H1 (cell line): ENCODE measurements at regions not wholly inside any gene's neighbourhood (a gene's known extent, or its start where the extent isn't known, plus 50 kb on each side); places are given as distances from the start of the nearest gene placed in this dataset.

Source experiments
- CTCF ChIA-PET: fragments of 300-600 bp; sonication (Branson Sonifier 250); formaldehyde crosslinking; loops from one replicate; lab custom pipeline; 2021; ENCODE audit not compliant: partially characterized antibody; lab: Charles Lee
- POLR2A ChIA-PET: fragments of 300-600 bp; sonication (Branson Sonifier 250); formaldehyde crosslinking; loops from one replicate; lab custom pipeline; 2021; ENCODE audit warnings: inconsistent platforms; ENCODE audit not compliant: partially characterized antibody; lab: Charles Lee
- DNase-seq, 2 experiments: peaks; one replicate each; pipeline versions ENCODE4 v3.0.0 to v3.0.0-alpha.2; 2010 to 2022; ENCODE audit warnings: low spot score in 2 of 2, low read depth in 1 of 2, mixed read lengths in 1 of 2
- FAIRE-seq: peaks from 2 replicates; lab custom pipeline; 2011; peaks lifted over from hg19 to GRCh38; lab: Jason Lieb, UNC
- H2AFZ ChIP-seq: 2 replicates; pipeline ENCODE4 v1.8.1; 2012; ENCODE audit warnings: low read length, inconsistent platforms
- H2AK5ac ChIP-seq: 2 replicates; pipeline ENCODE4 v1.6.1; 2013; ENCODE audit warnings: low read depth, low read length
- H2BK120ac ChIP-seq: replicated peaks from 2 replicates; pipeline ENCODE3; 2013; ENCODE audit warnings: low read depth, low read length, inconsistent platforms
- H2BK12ac ChIP-seq: 2 replicates; pipeline ENCODE4 v1.6.1; 2013; ENCODE audit warnings: low read depth, low read length
- H2BK15ac ChIP-seq: 2 replicates; pipeline ENCODE4 v1.6.1; 2013; ENCODE audit warnings: low read length
- H2BK20ac ChIP-seq: 2 replicates; pipeline ENCODE4 v1.6.1; 2013; ENCODE audit warnings: low read length
- H2BK5ac ChIP-seq: 2 replicates; pipeline ENCODE4 v1.6.1; 2013; ENCODE audit warnings: low read depth, low read length
- H3K14ac ChIP-seq: 2 replicates; pipeline ENCODE4 v1.6.1; 2013; ENCODE audit warnings: inconsistent platforms; ENCODE audit not compliant: insufficient read length
- H3K18ac ChIP-seq: 2 replicates; pipeline ENCODE4 v1.6.1; 2013; ENCODE audit warnings: low read length; ENCODE audit errors: extremely low read depth
- H3K23ac ChIP-seq: 2 replicates; pipeline ENCODE4 v1.6.1; 2013; ENCODE audit warnings: inconsistent platforms; ENCODE audit not compliant: insufficient read length
- H3K23me2 ChIP-seq: 2 replicates; pipeline ENCODE4 v1.6.1; 2013; ENCODE audit warnings: low read depth, low read length
- H3K27ac ChIP-seq: 2 replicates; pipeline ENCODE4 v1.6.1; 2011; ENCODE audit warnings: low read depth, low read length, inconsistent platforms
- H3K27me3 ChIP-seq, 4 experiments: replicated peaks in 1 of 4; 1 replicate in 1 of 4; 2 replicates in 3 of 4; pipeline versions ENCODE4 v1.6.1 to v1.8.1; 2011 to 2013; ENCODE audit warnings: low read length in 3 of 4, mild to moderate bottlenecking in 3 of 4, inconsistent platforms in 2 of 4, mixed read lengths in 2 of 4, moderate library complexity in 1 of 4; ENCODE audit not compliant: control insufficient read depth in 3 of 4, insufficient read depth in 3 of 4; ENCODE audit errors: extremely low read depth in 1 of 4
- H3K36me3 ChIP-seq, 4 experiments: 2 replicates each; pipeline versions ENCODE4 v1.6.1 to v1.8.1; 2011 to 2013; ENCODE audit warnings: mild to moderate bottlenecking in 4 of 4, low read length in 3 of 4, moderate library complexity in 2 of 4, control low read depth in 1 of 4, inconsistent platforms in 1 of 4; ENCODE audit not compliant: insufficient read depth in 4 of 4, control insufficient read depth in 2 of 4
- H3K4ac ChIP-seq: replicated peaks from 2 replicates; pipeline ENCODE3; 2013; ENCODE audit warnings: low read length, low read depth, mixed read lengths, inconsistent platforms; ENCODE audit not compliant: insufficient read length
- H3K4me1 ChIP-seq, 4 experiments: replicated peaks in 1 of 4; 1 replicate in 1 of 4; 2 replicates in 3 of 4; pipeline versions ENCODE4 v1.6.1 to v1.8.1; 2011 to 2013; ENCODE audit warnings: low read length in 3 of 4, inconsistent platforms in 2 of 4, mixed read lengths in 1 of 4; ENCODE audit not compliant: insufficient read depth in 4 of 4, control insufficient read depth in 3 of 4
- H3K4me2 ChIP-seq, 2 experiments: 2 replicates each; pipeline versions ENCODE4 v1.6.1 to v1.8.1; 2011 to 2013; ENCODE audit warnings: low read depth in 2 of 2, low read length in 2 of 2, control low read depth in 1 of 2, inconsistent platforms in 1 of 2, mild to moderate bottlenecking in 1 of 2; ENCODE audit not compliant: insufficient read depth in 1 of 2
- H3K4me3 ChIP-seq, 4 experiments: fragments of 200-600, 300-600 bp in 1 of 4; sonication (generic), shearing (Covaris generic), sonication (Bioruptor Twin) in 1 of 4; 2 replicates each; pipeline versions ENCODE4 v1.5.1 to v1.8.1; 2011 to 2016; ENCODE audit warnings: low read length in 4 of 4, low read depth in 3 of 4, control low read depth in 2 of 4, inconsistent platforms in 2 of 4, mild to moderate bottlenecking in 2 of 4, mixed read lengths in 1 of 4, moderate library complexity in 1 of 4; ENCODE audit not compliant: insufficient read depth in 2 of 4; ENCODE audit errors: extremely low read depth in 1 of 4
- H3K56ac ChIP-seq: replicated peaks from 2 replicates; pipeline ENCODE3; 2013; ENCODE audit warnings: low read depth, mild to moderate bottlenecking, mixed read lengths, low read length, inconsistent platforms; ENCODE audit not compliant: insufficient read length
- H3K79me1 ChIP-seq: 2 replicates; pipeline ENCODE4 v1.6.1; 2013; ENCODE audit warnings: low read depth, low read length, control low read depth
- H3K79me2 ChIP-seq, 2 experiments: 2 replicates each; pipeline versions ENCODE4 v1.6.1 to v1.8.1; 2012 to 2013; ENCODE audit warnings: low read length in 2 of 2, mild to moderate bottlenecking in 2 of 2, inconsistent platforms in 1 of 2; ENCODE audit not compliant: insufficient read depth in 2 of 2, control insufficient read depth in 1 of 2
- H3K9ac ChIP-seq, 4 experiments: replicated peaks in 1 of 4; 1 replicate in 1 of 4; 2 replicates in 3 of 4; pipeline versions ENCODE4 v1.6.1 to v1.8.1; 2011 to 2013; ENCODE audit warnings: low read depth in 3 of 4, low read length in 3 of 4, control low read depth in 2 of 4, mild to moderate bottlenecking in 2 of 4, moderate library complexity in 2 of 4, inconsistent platforms in 1 of 4; ENCODE audit errors: extremely low read depth in 1 of 4
- H3K9me3 ChIP-seq, 2 experiments: 2 replicates each; pipeline versions ENCODE4 v1.6.1 to v1.8.1; 2012 to 2013; ENCODE audit warnings: mild to moderate bottlenecking in 2 of 2, moderate library complexity in 2 of 2, control low read depth in 1 of 2, inconsistent platforms in 1 of 2, low read depth in 1 of 2, low read length in 1 of 2, mixed read lengths in 1 of 2; ENCODE audit not compliant: insufficient read depth in 2 of 2
- H4K20me1 ChIP-seq, 2 experiments: replicated peaks in 1 of 2; 2 replicates each; pipeline versions ENCODE3 to v1.8.1; 2011 to 2013; ENCODE audit warnings: inconsistent platforms in 2 of 2, low read length in 2 of 2, mild to moderate bottlenecking in 1 of 2; ENCODE audit not compliant: insufficient read depth in 2 of 2, control insufficient read depth in 1 of 2
- H4K5ac ChIP-seq: 2 replicates; pipeline ENCODE4 v1.6.1; 2013; ENCODE audit warnings: low read length, low read depth, mixed read lengths, inconsistent platforms; ENCODE audit not compliant: insufficient read length
- H4K8ac ChIP-seq: 2 replicates; pipeline ENCODE4 v1.8.0; 2013; ENCODE audit warnings: mild to moderate bottlenecking, moderate library complexity, low read length, inconsistent platforms; ENCODE audit not compliant: insufficient read depth; ENCODE audit errors: extremely low read depth
- H4K91ac ChIP-seq: replicated peaks from 2 replicates; pipeline ENCODE3; 2013; ENCODE audit warnings: low read length, mixed read lengths, inconsistent platforms; ENCODE audit not compliant: insufficient read length
- BRCA1 ChIP-seq: IDR thresholded peaks from 2 replicates; pipeline ENCODE4 v1.6.1; 2012; ENCODE audit warnings: low read depth, low read length, improper control_type of control experiment
- EZH2 ChIP-seq: fragments of 200-600 bp; sonication (generic); IDR thresholded peaks from 2 replicates; pipeline ENCODE4 v1.7.1; 2012; ENCODE audit warnings: low read depth, mild to moderate bottlenecking, moderate library complexity, low read length, inconsistent platforms; ENCODE audit not compliant: severe bottlenecking
- GTF2F1 ChIP-seq: IDR thresholded peaks from 2 replicates; pipeline ENCODE4 v1.6.1; 2012; ENCODE audit warnings: low read depth, low read length, improper control_type of control experiment, borderline replicate concordance
- HDAC6 ChIP-seq: IDR thresholded peaks from one replicate; pipeline ENCODE4 v1.7.1; 2012; ENCODE audit warnings: low read depth, mild to moderate bottlenecking, inconsistent platforms, low read length, moderate library complexity
- JUN ChIP-seq: IDR thresholded peaks from 2 replicates; pipeline ENCODE4 v1.6.1; 2011; ENCODE audit warnings: low read depth, mild to moderate bottlenecking, improper control_type of control experiment, low read length
- JUND ChIP-seq: IDR thresholded peaks from 2 replicates; pipeline ENCODE4 v1.6.1; 2011; ENCODE audit warnings: mild to moderate bottlenecking, improper control_type of control experiment, low read length
- KDM1A ChIP-seq: fragments of 200-600, 300-600 bp; sonication (generic); IDR thresholded peaks from 2 replicates; pipeline ENCODE4 v1.7.1; 2016; ENCODE audit warnings: mild to moderate bottlenecking, low read length, borderline replicate concordance
- MAFK ChIP-seq: IDR thresholded peaks from 2 replicates; pipeline ENCODE4 v1.6.1; 2012; ENCODE audit warnings: low read depth, mild to moderate bottlenecking, improper control_type of control experiment, low read length
- RAD21 ChIP-seq, 2 experiments: IDR thresholded peaks in 1 of 2; conservative IDR thresholded peaks in 1 of 2; 2 replicates each; pipeline ENCODE4 v1.6.1; 2011; ENCODE audit warnings: low read depth in 2 of 2, low read length in 2 of 2, improper control_type of control experiment in 1 of 2, inconsistent platforms in 1 of 2, mild to moderate bottlenecking in 1 of 2, moderate library complexity in 1 of 2
- RBBP5 ChIP-seq: IDR thresholded peaks from 2 replicates; pipeline ENCODE4 v1.7.1; 2012; ENCODE audit warnings: low read depth, mild to moderate bottlenecking, inconsistent platforms, low read length, moderate library complexity, borderline replicate concordance
- RFX5 ChIP-seq: IDR thresholded peaks from 2 replicates; pipeline ENCODE4 v1.6.1; 2011; ENCODE audit warnings: low read depth, low read length, improper control_type of control experiment, borderline replicate concordance
- SIN3A ChIP-seq, 2 experiments: IDR thresholded peaks in 1 of 2; conservative IDR thresholded peaks in 1 of 2; 2 replicates each; pipeline ENCODE4 v1.6.1; 2011 to 2012; ENCODE audit warnings: low read length in 2 of 2, improper control_type of control experiment in 1 of 2, low read depth in 1 of 2, mild to moderate bottlenecking in 1 of 2
- SIRT6 ChIP-seq: IDR thresholded peaks from one replicate; pipeline ENCODE4 v1.7.1; 2012; ENCODE audit warnings: low read length, inconsistent platforms
- SP4 ChIP-seq: IDR thresholded peaks from 2 replicates; pipeline ENCODE4 v1.6.1; 2012; ENCODE audit warnings: low read length, inconsistent platforms
- TEAD4 ChIP-seq: IDR thresholded peaks from 2 replicates; pipeline ENCODE4 v1.6.1; 2012; ENCODE audit warnings: low read depth, low read length, inconsistent platforms, mixed read lengths
- YY1 ChIP-seq: IDR thresholded peaks from 2 replicates; pipeline ENCODE4 v1.6.1; 2011; ENCODE audit warnings: low read depth, mild to moderate bottlenecking, low read length
- WGBS, 2 experiments: shearing (Covaris generic) in 1 of 2; methylation state at CpG; one replicate each; pipeline versions ENCODE4 v1.1.6 to v1.1.7; 2013 to 2015; ENCODE audit warnings: low lambda C conversion rate in 2 of 2, mixed read lengths in 2 of 2, inconsistent platforms in 1 of 2, low coverage in 1 of 2, missing lambda C conversion rate in 1 of 2; ENCODE audit not compliant: insufficient replicate concordance in 2 of 2, insufficient coverage in 1 of 2, insufficient read length in 1 of 2; ENCODE audit errors: extremely low coverage in 1 of 2, missing lambda C conversion rate in 1 of 2; 5-methylcytosine and 5-hydroxymethylcytosine counted together

GRCh38 chr4:132395561-132395960, 753.5 kb upstream of the PCDH10 start:
- ChIA-PET POLR2A (no interaction called here), CTCF (no interaction called here)
- H3K4me2 ChIP-seq: no peak overlapping the region
- H3K18ac ChIP-seq: no peak overlapping the region
- no peak overlapping the region for H4K8ac ChIP-seq
- no peak overlapping the region for H3K4ac ChIP-seq
- H3K27me3 ChIP-seq: no peaks in the 10 kb centered on the region
- no peak overlapping the region for H3K4me3 ChIP-seq
- H4K5ac ChIP-seq: no peak overlapping the region
- H2BK5ac ChIP-seq: no peak overlapping the region
- 86% methylated on average over 1 of the region's 1 CpG; no CpG with 5 or more reads in 1 of the 2 experiments for WGBS, 2 experiments
- no peak overlapping the region for H3K56ac ChIP-seq
- no peak overlapping the region for H3K14ac ChIP-seq
- H3K9me3 ChIP-seq: no peaks in the 10 kb centered on the region
- no peaks in the 10 kb centered on the region for H4K20me1 ChIP-seq
- H2AK5ac ChIP-seq: no peak overlapping the region
- H2AFZ ChIP-seq: no peak overlapping the region
- H2BK12ac ChIP-seq: no peak overlapping the region
- no peak overlapping the region for H2BK120ac ChIP-seq
- H4K91ac ChIP-seq: no peak overlapping the region
- no peak overlapping the region for H3K9ac ChIP-seq
- H2BK15ac ChIP-seq: no peak overlapping the region
- FAIRE-seq: no peak
- no peaks in the 10 kb centered on the region for H3K36me3 ChIP-seq
- no peak overlapping the region for H3K23ac ChIP-seq
- no peak for DNase-seq
- H3K23me2 ChIP-seq: no peaks in the 10 kb centered on the region
- no peak overlapping the region for H2BK20ac ChIP-seq
- no peaks in the 10 kb centered on the region for H3K79me1 ChIP-seq
- no peak overlapping the region for H3K27ac ChIP-seq
- H3K4me1 ChIP-seq: no peaks in the 10 kb centered on the region
- H3K79me2 ChIP-seq: no peaks in the 10 kb centered on the region
- TF ChIP-seq JUN (no peak), KDM1A (no peak), RFX5 (no peak), TEAD4 (no peak), YY1 (no peak), HDAC6 (no peak), GTF2F1 (no peak), SIN3A (conservative IDR thresholded peaks at IDR 0.05 in 1 of 2, IDR thresholded peaks at IDR 0.05 in 1 of 2; ENCODE audit: low read depth in 1 of 2, low read length in 2 of 2) (no peak), RBBP5 (no peak), JUND (no peak), SIRT6 (no peak), BRCA1 (no peak), RAD21 (IDR thresholded peaks at IDR 0.05 in 1 of 2, conservative IDR thresholded peaks at IDR 0.05 in 1 of 2; ENCODE audit: low read depth in 2 of 2, low read length in 2 of 2) (no peak), EZH2 (no peak), SP4 (no peak), MAFK (no peak)
